Body of pancreas (tissue), 4 donors: ENCODE measurements at regions not wholly inside any gene's neighbourhood (a gene's known extent, or its start where the extent isn't known, plus 50 kb on each side); places are given as distances from the start of the nearest gene placed in this dataset.

Experiments
- CTCF ChIP-seq, 7 experiments: fragments of 450-650 bp in 4 of 7; fragments of 200-600 bp in 3 of 7; sonication (generic) in 3 of 7; IDR thresholded peaks; one replicate each; pipeline ENCODE4 v1.5.1; 2016 to 2019; ENCODE audit warnings: antibody characterized with exemption in 7 of 7
- POLR2A ChIP-seq, 3 donors: fragments of 450-650 bp; IDR thresholded peaks; one replicate each; pipeline ENCODE4 v1.6.1; 2016; ENCODE audit warnings: antibody characterized with exemption in 3 of 3, mild to moderate bottlenecking in 2 of 3

GRCh38 chr13:80585531-80585930, 244.6 kb upstream of the SPRY2 start:
- no peak for TF ChIP-seq CTCF (IDR thresholded peaks at IDR 0.05)
- no peak for TF ChIP-seq POLR2A (IDR thresholded peaks at IDR 0.05)
